ENCODE measurements at regions not wholly inside any gene's neighbourhood (a gene's known extent, or its start where the extent isn't known, plus 50 kb on each side); places are given as distances from the start of the nearest gene placed in this dataset.

DNA sequence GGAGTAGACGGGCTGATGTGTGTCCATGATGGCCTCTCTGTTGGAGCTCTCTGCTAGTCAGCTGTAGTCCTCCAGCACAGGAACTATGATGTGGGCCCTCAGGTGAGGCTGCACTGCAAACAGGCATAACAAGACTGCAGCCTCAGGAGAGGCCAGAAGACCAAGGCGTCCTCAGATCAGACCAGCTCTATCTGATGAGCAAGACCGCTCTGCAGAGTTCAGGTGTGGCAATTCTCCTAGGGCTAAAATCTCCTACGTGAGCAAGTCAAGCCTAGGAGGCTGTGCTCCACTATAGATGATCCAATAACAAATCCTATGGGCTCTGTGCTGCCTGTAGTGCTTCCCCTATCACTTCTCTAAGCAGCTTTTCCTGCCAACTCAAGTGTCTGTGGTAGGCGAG lies 633.4 kb upstream of the SYNCRIP start:
- Histone ChIP-seq H2BK15ac (ENCODE audit: low read depth, low read length) (no peak overlapping the region), H3K23me2 (ENCODE audit: insufficient read length, low read depth, low read length, poor library complexity, severe bottlenecking) (no peaks in the 10 kb centered on the region), H2AFZ (ENCODE audit: low read length) (no peak overlapping the region), H3K27ac (ENCODE audit: insufficient read length, low read depth, low read length) (no peak overlapping the region), H3K23ac (ENCODE audit: insufficient read length, low read depth, low read length) (no peak overlapping the region), H2BK120ac (ENCODE audit: low read depth, low read length, poor library complexity, severe bottlenecking) (no peak overlapping the region), H4K5ac (ENCODE audit: insufficient read length, low read depth, low read length) (no peak overlapping the region), H2BK5ac (ENCODE audit: insufficient read length, low read length) (no peak overlapping the region), H3K9ac (ENCODE audit: extremely low read depth, insufficient read length, low read length) (no peak overlapping the region), H2BK20ac (ENCODE audit: low read depth, low read length, poor library complexity, severe bottlenecking) (no peak overlapping the region), H3K27me3 (ENCODE audit: insufficient read depth, low read length) (no peaks in the 10 kb centered on the region), H3K79me2 (ENCODE audit: insufficient read depth, low read length) (no peaks in the 10 kb centered on the region), H4K91ac (ENCODE audit: insufficient read length, low read depth, low read length) (no peak overlapping the region), H3T11ph (ENCODE audit: low read length) (no peak overlapping the region), H3K56ac (ENCODE audit: insufficient read length, low read depth, low read length) (no peak overlapping the region), H2BK12ac (ENCODE audit: insufficient read length, low read depth, low read length) (no peak overlapping the region), H3K9me3 (ENCODE audit: control insufficient read depth, low read depth, low read length) (no peaks in the 10 kb centered on the region), H3K79me1 (ENCODE audit: insufficient read depth, low read depth, low read length, poor library complexity, severe bottlenecking) (no peaks in the 10 kb centered on the region), H2AK5ac (ENCODE audit: insufficient read length, low read length) (no peak overlapping the region), H4K20me1 (ENCODE audit: control insufficient read depth, insufficient read depth, insufficient read length) (no peaks in the 10 kb centered on the region), H3K18ac (ENCODE audit: insufficient read length, low read depth, low read length) (no peak overlapping the region), H3K4me2 (ENCODE audit: insufficient read depth, insufficient read length, low read length) (no peak overlapping the region), H3K14ac (ENCODE audit: insufficient read depth, low read length) (no peak overlapping the region), H3K4ac (ENCODE audit: low read depth, low read length) (no peak overlapping the region), H3K4me1 (ENCODE audit: insufficient read depth, low read length) (no peaks in the 10 kb centered on the region), H4K8ac (replicated peaks; ENCODE audit: insufficient read length, low read depth, low read length) (no peak overlapping the region)
- TF ChIP-seq, protein P1, sequence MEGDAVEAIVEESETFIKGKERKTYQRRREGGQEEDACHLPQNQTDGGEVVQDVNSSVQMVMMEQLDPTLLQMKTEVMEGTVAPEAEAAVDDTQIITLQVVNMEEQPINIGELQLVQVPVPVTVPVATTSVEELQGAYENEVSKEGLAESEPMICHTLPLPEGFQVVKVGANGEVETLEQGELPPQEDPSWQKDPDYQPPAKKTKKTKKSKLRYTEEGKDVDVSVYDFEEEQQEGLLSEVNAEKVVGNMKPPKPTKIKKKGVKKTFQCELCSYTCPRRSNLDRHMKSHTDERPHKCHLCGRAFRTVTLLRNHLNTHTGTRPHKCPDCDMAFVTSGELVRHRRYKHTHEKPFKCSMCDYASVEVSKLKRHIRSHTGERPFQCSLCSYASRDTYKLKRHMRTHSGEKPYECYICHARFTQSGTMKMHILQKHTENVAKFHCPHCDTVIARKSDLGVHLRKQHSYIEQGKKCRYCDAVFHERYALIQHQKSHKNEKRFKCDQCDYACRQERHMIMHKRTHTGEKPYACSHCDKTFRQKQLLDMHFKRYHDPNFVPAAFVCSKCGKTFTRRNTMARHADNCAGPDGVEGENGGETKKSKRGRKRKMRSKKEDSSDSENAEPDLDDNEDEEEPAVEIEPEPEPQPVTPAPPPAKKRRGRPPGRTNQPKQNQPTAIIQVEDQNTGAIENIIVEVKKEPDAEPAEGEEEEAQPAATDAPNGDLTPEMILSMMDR (conservative IDR thresholded peaks at IDR 0.05), result no peak
- H3K27ac Mint-ChIP-seq, result 0 out of 7 replicates have a peak overlapping the region, but pooled peaks of 1 of the 3 experiments have one; percentile 7
- WGBS (ENCODE audit: extremely low coverage, insufficient read length, low lambda C conversion rate), result no CpG with 5 or more reads among the region's 5 CpGs
- H3K27me3 Mint-ChIP-seq (ENCODE audit: low read depth), result no peaks in the 10 kb centered on the region
- DNase-seq, result no peak
- H3K36me3 Mint-ChIP-seq (ENCODE audit: insufficient read depth in 1 of 3, low read depth in 3 of 3), result peaks cover 0 to 5% (median 3%) of the 10 kb centered on the region in 3 experiments; a peak in 5 of 7 replicates
- H3K9me3 Mint-ChIP-seq, result peaks cover 9 to 22% of the 10 kb centered on the region in 2 experiments; a peak in 4 of 5 replicates
- H3K4me3 Mint-ChIP-seq, result no peak overlapping the region
- no peaks in the 10 kb centered on the region for H3K4me1 Mint-ChIP-seq
